ENCODE measurements at regions not wholly inside any gene's neighbourhood (a gene's known extent, or its start where the extent isn't known, plus 50 kb on each side); places are given as distances from the start of the nearest gene placed in this dataset.
A peak's percentile ranks its signal among the peaks of the same experiment; 100 is the strongest.

GRCh38 chr7:49187543-49188268, 263.4 kb downstream of the CDC14C start:
- peak; percentile 29 for TF ChIP-seq CTCF (conservative IDR thresholded peaks at IDR 0.05)
- TF ChIP-seq ZFX (IDR thresholded peaks at IDR 0.05) = no peak

All from C4-2B (cell line).